NCI-H2107 (cell line): ENCODE measurements at regions not wholly inside any gene's neighbourhood (a gene's known extent, or its start where the extent isn't known, plus 50 kb on each side); places are given as distances from the start of the nearest gene placed in this dataset.

Experiments
- DNase-seq: peaks from one replicate; lab custom pipeline; 2025; lab: John Stamatoyannopoulos, UW

- DNase-seq = no peak
Observed at GRCh38 chr6:90435207-90435899, 138.7 kb upstream of the BACH2 start.

GRCh38 chr6:90434094-90434493, 137.5 kb upstream of the BACH2 start:
- DNase-seq = no peak

- no peak for DNase-seq
Observed at GRCh38 chr6:90432937-90433336, 136.3 kb upstream of the BACH2 start.

GRCh38 chr6:90432041-90432775, 135.6 kb upstream of the BACH2 start:
- DNase-seq = no peak

GRCh38 chr6:90431576-90431975, 134.9 kb upstream of the BACH2 start:
- DNase-seq = no peak

GRCh38 chr6:90429713-90430112, 133.1 kb upstream of the BACH2 start:
- no peak for DNase-seq

- DNase-seq = no peak
Observed at GRCh38 chr6:90428514-90428913, 131.9 kb upstream of the BACH2 start.

- DNase-seq = no peak
Observed at GRCh38 chr6:90425161-90425641, 128.6 kb upstream of the BACH2 start.

GRCh38 chr6:90424580-90424979, 127.9 kb upstream of the BACH2 start:
- no peak for DNase-seq

- DNase-seq = no peak
Observed at GRCh38 chr6:90421666-90422065, 125.0 kb upstream of the BACH2 start.

GRCh38 chr6:90420500-90420899, 123.9 kb upstream of the BACH2 start:
- DNase-seq = no peak

- DNase-seq = no peak
Observed at GRCh38 chr6:90417385-90417784, 120.7 kb upstream of the BACH2 start.

- no peak for DNase-seq
Observed at GRCh38 chr6:90416322-90416721, 119.7 kb upstream of the BACH2 start.

- no peak for DNase-seq
Observed at GRCh38 chr6:90415178-90415577, 118.5 kb upstream of the BACH2 start.

- no peak for DNase-seq
Observed at GRCh38 chr6:90414352-90414751, 117.7 kb upstream of the BACH2 start.

GRCh38 chr6:90413867-90414266, 117.2 kb upstream of the BACH2 start:
- DNase-seq = peak; percentile 15

- DNase-seq = no peak
Observed at GRCh38 chr6:90413396-90413795, 116.8 kb upstream of the BACH2 start.

- no peak for DNase-seq
Observed at GRCh38 chr6:90412538-90413369, 116.1 kb upstream of the BACH2 start.

GRCh38 chr6:90411292-90411781, 114.7 kb upstream of the BACH2 start:
- DNase-seq = no peak

- DNase-seq = no peak
Observed at GRCh38 chr6:90409700-90410099, 113.1 kb upstream of the BACH2 start.

GRCh38 chr6:90406957-90407356, 110.3 kb upstream of the BACH2 start:
- DNase-seq = no peak

- no peak for DNase-seq
Observed at GRCh38 chr6:90406142-90406794, 109.6 kb upstream of the BACH2 start.
